Omental fat pad (tissue), 3 donors: ENCODE measurements at regions not wholly inside any gene's neighbourhood (a gene's known extent, or its start where the extent isn't known, plus 50 kb on each side); places are given as distances from the start of the nearest gene placed in this dataset.

Source experiments
- ATAC-seq: fragments of 150-250 bp; one replicate; pipeline ENCODE4 v1.9.1; 2016; ENCODE audit warnings: mild to moderate bottlenecking, moderate library complexity; ENCODE audit not compliant: low FRiP score
- DNase-seq: peaks from one replicate; pipeline ENCODE4 v3.0.0-alpha.2; 2019; ENCODE audit warnings: low spot score
- CTCF ChIP-seq, 3 donors: fragments of 450-650 bp; IDR thresholded peaks; one replicate each; pipeline ENCODE4 v1.5.1; 2016 to 2017; ENCODE audit warnings: antibody characterized with exemption in 3 of 3, mild to moderate bottlenecking in 3 of 3, moderate library complexity in 2 of 3

- DNase-seq = no peak
- ATAC-seq = no peak
- no peak for TF ChIP-seq CTCF (IDR thresholded peaks at IDR 0.05)
Measured at GRCh38 chr1:73105755-73106154, 823.4 kb upstream of the NEGR1 start.

GRCh38 chr1:73104749-73105148 lies 822.4 kb upstream of the NEGR1 start:
- TF ChIP-seq CTCF (IDR thresholded peaks at IDR 0.05) = no peak
- DNase-seq (no peak), ATAC-seq (no peak)

- ATAC-seq (no peak), DNase-seq (no peak)
- TF ChIP-seq CTCF (IDR thresholded peaks at IDR 0.05) = no peak
Measured at GRCh38 chr1:73100216-73100615, 817.9 kb upstream of the NEGR1 start.

GRCh38 chr1:73097917-73098316 lies 815.6 kb upstream of the NEGR1 start:
- DNase-seq (no peak), ATAC-seq (no peak)
- TF ChIP-seq CTCF (IDR thresholded peaks at IDR 0.05) = no peak

- ATAC-seq = no peak
- TF ChIP-seq CTCF (IDR thresholded peaks at IDR 0.05) = no peak
Measured at GRCh38 chr1:73096841-73097240, 814.5 kb upstream of the NEGR1 start.

GRCh38 chr1:73092383-73092782 lies 810.0 kb upstream of the NEGR1 start:
- no peak for TF ChIP-seq CTCF (IDR thresholded peaks at IDR 0.05)
- no peak for ATAC-seq
- DNase-seq = no peak

More at GRCh38 chr1:73096841-73097240, 814.5 kb upstream of the NEGR1 start:
- no peak for DNase-seq

GRCh38 chr1:73066866-73067265 lies 784.5 kb upstream of the NEGR1 start:
- no peak for DNase-seq
- no peak for ATAC-seq
- TF ChIP-seq CTCF (IDR thresholded peaks at IDR 0.05) = no peak
